Sigmoid colon (tissue), 4 donors: ENCODE measurements at regions not wholly inside any gene's neighbourhood (a gene's known extent, or its start where the extent isn't known, plus 50 kb on each side); places are given as distances from the start of the nearest gene placed in this dataset.

ENCODE experiments used
- POLR2A ChIP-seq, 2 donors: fragments of 450-650 bp; IDR thresholded peaks; one replicate each; pipeline ENCODE4 v1.6.1; 2016; ENCODE audit warnings: antibody characterized with exemption in 2 of 2, mild to moderate bottlenecking in 2 of 2, moderate library complexity in 2 of 2
- POLR2AphosphoS5 ChIP-seq, 4 donors: sonication (generic); formaldehyde crosslinking; IDR thresholded peaks; one replicate each; pipeline ENCODE4 v1.6.1; 2017; ENCODE audit warnings: antibody characterized with exemption in 4 of 4
- TF ChIP-seq, protein P1 (sequence below), 4 experiments: fragments of 450-650 bp in 3 of 4; fragments of 200-600 bp in 1 of 4; IDR thresholded peaks; one replicate each; pipeline ENCODE4 v1.5.1; 2016 to 2019; ENCODE audit warnings: antibody characterized with exemption in 4 of 4, mild to moderate bottlenecking in 3 of 4, moderate library complexity in 2 of 4

DNA sequence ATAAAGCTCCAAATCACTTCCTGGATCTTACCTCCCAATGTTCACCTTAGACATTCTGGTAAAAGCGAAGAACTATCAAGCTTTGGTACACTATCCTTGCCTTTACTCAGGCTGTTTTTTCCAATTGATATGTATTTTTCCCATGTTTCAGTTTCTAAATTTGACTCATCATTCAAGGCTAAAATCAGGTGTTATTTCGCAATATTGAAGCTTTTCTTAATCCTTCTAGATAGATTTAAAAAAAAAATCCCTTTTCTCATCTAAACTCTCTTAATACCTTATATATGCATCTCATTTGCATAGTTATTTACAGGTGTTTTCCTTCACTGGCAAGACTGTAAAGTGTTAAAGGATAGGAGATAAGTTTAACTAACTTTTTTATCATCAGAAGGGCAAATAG is 608.1 kb upstream of the FAM241A start:
- TF ChIP-seq POLR2AphosphoS5 (IDR thresholded peaks at IDR 0.05) (no peak), POLR2A (IDR thresholded peaks at IDR 0.05) (no peak)
- TF ChIP-seq, protein P1, sequence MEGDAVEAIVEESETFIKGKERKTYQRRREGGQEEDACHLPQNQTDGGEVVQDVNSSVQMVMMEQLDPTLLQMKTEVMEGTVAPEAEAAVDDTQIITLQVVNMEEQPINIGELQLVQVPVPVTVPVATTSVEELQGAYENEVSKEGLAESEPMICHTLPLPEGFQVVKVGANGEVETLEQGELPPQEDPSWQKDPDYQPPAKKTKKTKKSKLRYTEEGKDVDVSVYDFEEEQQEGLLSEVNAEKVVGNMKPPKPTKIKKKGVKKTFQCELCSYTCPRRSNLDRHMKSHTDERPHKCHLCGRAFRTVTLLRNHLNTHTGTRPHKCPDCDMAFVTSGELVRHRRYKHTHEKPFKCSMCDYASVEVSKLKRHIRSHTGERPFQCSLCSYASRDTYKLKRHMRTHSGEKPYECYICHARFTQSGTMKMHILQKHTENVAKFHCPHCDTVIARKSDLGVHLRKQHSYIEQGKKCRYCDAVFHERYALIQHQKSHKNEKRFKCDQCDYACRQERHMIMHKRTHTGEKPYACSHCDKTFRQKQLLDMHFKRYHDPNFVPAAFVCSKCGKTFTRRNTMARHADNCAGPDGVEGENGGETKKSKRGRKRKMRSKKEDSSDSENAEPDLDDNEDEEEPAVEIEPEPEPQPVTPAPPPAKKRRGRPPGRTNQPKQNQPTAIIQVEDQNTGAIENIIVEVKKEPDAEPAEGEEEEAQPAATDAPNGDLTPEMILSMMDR (IDR thresholded peaks at IDR 0.05): no peak
